ENCODE measurements at regions not wholly inside any gene's neighbourhood (a gene's known extent, or its start where the extent isn't known, plus 50 kb on each side); places are given as distances from the start of the nearest gene placed in this dataset.

DNA sequence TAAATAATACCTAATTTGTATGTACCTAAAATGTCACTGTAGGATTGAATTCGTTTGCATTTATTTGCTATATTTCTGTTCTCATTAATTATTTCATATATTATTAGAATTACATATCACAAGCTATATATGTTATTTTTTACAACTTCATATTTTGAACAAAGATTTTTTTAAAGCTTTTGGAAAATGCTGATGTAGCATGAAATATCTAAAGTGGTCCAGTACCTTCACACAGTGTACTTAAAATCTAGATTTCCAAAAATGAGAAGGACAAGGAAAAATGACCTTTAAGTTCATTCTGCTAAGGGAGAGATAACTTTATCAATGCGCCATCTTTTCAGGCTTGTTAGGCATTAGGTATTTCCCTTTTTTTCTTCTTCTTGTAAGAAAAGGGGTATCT is 71.8 kb downstream of the LARP7 start:
- no peak for TF ChIP-seq YY1 (IDR thresholded peaks at IDR 0.05; ENCODE audit: low read depth)
- no peak for TF ChIP-seq FOXM1 (IDR thresholded peaks at IDR 0.05; ENCODE audit: borderline replicate concordance, low read depth)
- TF ChIP-seq, protein P1, sequence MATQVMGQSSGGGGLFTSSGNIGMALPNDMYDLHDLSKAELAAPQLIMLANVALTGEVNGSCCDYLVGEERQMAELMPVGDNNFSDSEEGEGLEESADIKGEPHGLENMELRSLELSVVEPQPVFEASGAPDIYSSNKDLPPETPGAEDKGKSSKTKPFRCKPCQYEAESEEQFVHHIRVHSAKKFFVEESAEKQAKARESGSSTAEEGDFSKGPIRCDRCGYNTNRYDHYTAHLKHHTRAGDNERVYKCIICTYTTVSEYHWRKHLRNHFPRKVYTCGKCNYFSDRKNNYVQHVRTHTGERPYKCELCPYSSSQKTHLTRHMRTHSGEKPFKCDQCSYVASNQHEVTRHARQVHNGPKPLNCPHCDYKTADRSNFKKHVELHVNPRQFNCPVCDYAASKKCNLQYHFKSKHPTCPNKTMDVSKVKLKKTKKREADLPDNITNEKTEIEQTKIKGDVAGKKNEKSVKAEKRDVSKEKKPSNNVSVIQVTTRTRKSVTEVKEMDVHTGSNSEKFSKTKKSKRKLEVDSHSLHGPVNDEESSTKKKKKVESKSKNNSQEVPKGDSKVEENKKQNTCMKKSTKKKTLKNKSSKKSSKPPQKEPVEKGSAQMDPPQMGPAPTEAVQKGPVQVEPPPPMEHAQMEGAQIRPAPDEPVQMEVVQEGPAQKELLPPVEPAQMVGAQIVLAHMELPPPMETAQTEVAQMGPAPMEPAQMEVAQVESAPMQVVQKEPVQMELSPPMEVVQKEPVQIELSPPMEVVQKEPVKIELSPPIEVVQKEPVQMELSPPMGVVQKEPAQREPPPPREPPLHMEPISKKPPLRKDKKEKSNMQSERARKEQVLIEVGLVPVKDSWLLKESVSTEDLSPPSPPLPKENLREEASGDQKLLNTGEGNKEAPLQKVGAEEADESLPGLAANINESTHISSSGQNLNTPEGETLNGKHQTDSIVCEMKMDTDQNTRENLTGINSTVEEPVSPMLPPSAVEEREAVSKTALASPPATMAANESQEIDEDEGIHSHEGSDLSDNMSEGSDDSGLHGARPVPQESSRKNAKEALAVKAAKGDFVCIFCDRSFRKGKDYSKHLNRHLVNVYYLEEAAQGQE (IDR thresholded peaks at IDR 0.05; ENCODE audit: low read depth), result no peak
- TF ChIP-seq, protein P2, sequence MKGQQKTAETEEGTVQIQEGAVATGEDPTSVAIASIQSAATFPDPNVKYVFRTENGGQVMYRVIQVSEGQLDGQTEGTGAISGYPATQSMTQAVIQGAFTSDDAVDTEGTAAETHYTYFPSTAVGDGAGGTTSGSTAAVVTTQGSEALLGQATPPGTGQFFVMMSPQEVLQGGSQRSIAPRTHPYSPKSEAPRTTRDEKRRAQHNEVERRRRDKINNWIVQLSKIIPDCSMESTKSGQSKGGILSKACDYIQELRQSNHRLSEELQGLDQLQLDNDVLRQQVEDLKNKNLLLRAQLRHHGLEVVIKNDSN (IDR thresholded peaks at IDR 0.05), result no peak
- no peak for TF ChIP-seq RAD21 (IDR thresholded peaks at IDR 0.05; ENCODE audit: low read depth)
- TF ChIP-seq CREB1 (IDR thresholded peaks at IDR 0.05; ENCODE audit: low read depth), result no peak
- no peak for TF ChIP-seq TEAD4 (IDR thresholded peaks at IDR 0.05)
- no peak for TF ChIP-seq TCF12 (IDR thresholded peaks at IDR 0.05; ENCODE audit: low read depth)
- no peak for TF ChIP-seq NFIC (IDR thresholded peaks at IDR 0.05)
- TF ChIP-seq CEBPB (IDR thresholded peaks at IDR 0.05), result no peak
- TF ChIP-seq EGR1 (IDR thresholded peaks at IDR 0.05), result no peak
- TF ChIP-seq, protein P3, sequence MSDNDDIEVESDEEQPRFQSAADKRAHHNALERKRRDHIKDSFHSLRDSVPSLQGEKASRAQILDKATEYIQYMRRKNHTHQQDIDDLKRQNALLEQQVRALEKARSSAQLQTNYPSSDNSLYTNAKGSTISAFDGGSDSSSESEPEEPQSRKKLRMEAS (IDR thresholded peaks at IDR 0.05), result no peak
- TF ChIP-seq EP300 (IDR thresholded peaks at IDR 0.05; ENCODE audit: borderline replicate concordance), result no peak
- TF ChIP-seq ZBTB7A (IDR thresholded peaks at IDR 0.05; ENCODE audit: low read depth), result no peak
- no peak for TF ChIP-seq TAF1 (IDR thresholded peaks at IDR 0.05; ENCODE audit: low read depth)

DNA sequence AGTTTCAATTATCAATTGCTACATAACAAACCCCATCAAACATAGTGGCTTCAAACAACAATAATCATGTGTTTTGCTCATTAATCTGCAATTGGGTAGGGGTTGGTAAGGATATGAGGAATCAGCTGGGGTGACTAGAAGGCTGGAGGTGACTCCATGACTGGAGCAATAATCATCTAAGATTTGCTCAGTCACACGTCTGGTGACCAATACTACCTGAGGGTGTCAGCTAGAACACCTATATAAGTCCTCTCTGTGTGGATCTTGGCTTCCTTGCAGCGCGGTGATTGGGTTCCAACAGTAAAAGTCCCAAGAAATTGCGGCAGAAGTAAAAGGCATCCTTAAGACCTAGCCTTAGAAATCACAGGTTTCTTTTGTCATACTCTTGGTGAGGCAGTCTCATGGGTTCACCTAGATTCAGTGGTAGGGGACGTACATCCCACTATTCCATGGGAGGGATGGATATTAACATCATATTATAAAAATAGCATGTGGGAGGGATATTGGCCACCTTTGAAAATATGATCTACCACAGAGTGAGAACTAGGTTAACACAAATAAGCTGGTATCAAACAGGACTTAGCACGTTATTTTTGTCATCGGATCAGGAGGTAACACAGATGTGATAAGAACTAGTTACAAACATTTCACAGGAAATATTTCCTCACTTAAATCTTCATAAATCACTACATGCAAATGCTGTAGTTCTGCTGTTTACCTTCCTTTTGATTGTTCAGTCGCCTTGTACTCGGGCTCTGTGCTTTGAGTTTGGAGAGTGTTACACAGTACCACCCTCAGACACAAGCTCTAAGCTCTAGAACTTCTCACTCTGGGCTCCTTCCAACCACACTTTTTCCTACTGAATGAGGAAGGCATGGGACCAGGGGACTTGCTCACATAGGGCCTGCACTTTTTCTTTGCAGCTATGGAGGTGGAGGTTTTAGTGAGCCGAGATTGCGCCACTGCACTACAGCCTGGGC is 78.3 kb downstream of the LARP7 start:
- TF ChIP-seq TEAD4 (IDR thresholded peaks at IDR 0.05) (no peak), YY1 (IDR thresholded peaks at IDR 0.05; ENCODE audit: low read depth) (no peak), EGR1 (IDR thresholded peaks at IDR 0.05) (no peak), NFIC (IDR thresholded peaks at IDR 0.05) (no peak), FOXM1 (IDR thresholded peaks at IDR 0.05; ENCODE audit: borderline replicate concordance, low read depth) (no peak), CEBPB (IDR thresholded peaks at IDR 0.05) (no peak), TCF12 (IDR thresholded peaks at IDR 0.05; ENCODE audit: low read depth) (no peak), RAD21 (IDR thresholded peaks at IDR 0.05; ENCODE audit: low read depth) (no peak), ZBTB7A (IDR thresholded peaks at IDR 0.05; ENCODE audit: low read depth) (no peak), EP300 (IDR thresholded peaks at IDR 0.05; ENCODE audit: borderline replicate concordance) (no peak), CREB1 (IDR thresholded peaks at IDR 0.05; ENCODE audit: low read depth) (no peak), TAF1 (IDR thresholded peaks at IDR 0.05; ENCODE audit: low read depth) (no peak)
- TF ChIP-seq, protein P3 (IDR thresholded peaks at IDR 0.05), result no peak
- TF ChIP-seq, protein P2 (IDR thresholded peaks at IDR 0.05), result no peak
- TF ChIP-seq, protein P1 (IDR thresholded peaks at IDR 0.05; ENCODE audit: low read depth), result no peak

DNA sequence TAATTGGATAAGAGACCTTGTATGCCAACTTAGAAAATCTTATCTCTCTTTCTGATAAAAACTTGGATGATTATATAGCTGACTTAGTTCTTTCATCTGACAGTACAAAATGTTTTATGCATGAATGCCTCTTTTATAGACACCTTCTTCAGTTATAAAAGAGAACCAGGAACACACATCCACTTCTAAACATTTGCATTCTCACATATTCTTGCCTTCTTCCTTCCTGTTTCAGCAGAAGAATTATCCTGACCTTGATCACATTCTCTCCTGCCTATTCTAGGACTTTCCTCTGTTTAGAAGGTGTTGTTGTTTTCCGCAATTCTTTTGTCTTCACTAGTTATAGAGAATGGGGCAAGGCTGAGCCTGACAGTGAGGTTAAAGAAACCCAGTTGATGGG is 80.9 kb downstream of the LARP7 start:
- TF ChIP-seq, protein P3 (IDR thresholded peaks at IDR 0.05), result no peak
- TF ChIP-seq, protein P1 (IDR thresholded peaks at IDR 0.05; ENCODE audit: low read depth), result no peak

DNA sequence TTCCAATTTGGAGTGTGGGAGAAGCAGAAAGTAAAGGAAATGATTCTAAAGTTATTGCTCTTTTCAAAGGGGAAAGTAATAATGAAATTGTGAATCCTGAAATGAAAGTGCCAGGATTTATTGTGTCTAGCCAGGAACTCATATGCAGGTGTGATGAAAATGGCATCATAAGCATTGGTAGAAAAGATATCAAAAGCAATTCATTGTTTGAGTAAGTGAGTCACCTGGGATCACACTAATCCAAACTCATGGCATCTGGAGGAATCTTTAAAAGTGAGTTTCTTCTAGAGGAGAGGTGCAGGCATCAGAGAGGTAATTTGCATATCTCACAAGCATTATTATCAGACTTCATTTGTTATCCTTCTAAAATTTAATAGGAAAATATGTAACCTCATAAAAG is 84.7 kb downstream of the LARP7 start:
- TF ChIP-seq CREB1 (IDR thresholded peaks at IDR 0.05; ENCODE audit: low read depth) (no peak), NFIC (IDR thresholded peaks at IDR 0.05) (no peak), CEBPB (IDR thresholded peaks at IDR 0.05) (no peak), RAD21 (IDR thresholded peaks at IDR 0.05; ENCODE audit: low read depth) (no peak), TEAD4 (IDR thresholded peaks at IDR 0.05) (no peak), ZBTB7A (IDR thresholded peaks at IDR 0.05; ENCODE audit: low read depth) (no peak)
- TF ChIP-seq, protein P3 (IDR thresholded peaks at IDR 0.05), result no peak

Data from Ishikawa (cell line).